Suprapubic skin (tissue), 4 donors: ENCODE measurements at regions not wholly inside any gene's neighbourhood (a gene's known extent, or its start where the extent isn't known, plus 50 kb on each side); places are given as distances from the start of the nearest gene placed in this dataset.

Experiments
- POLR2A ChIP-seq, 2 donors: fragments of 450-650 bp; IDR thresholded peaks; one replicate each; pipeline ENCODE4 v1.6.1; 2017; ENCODE audit warnings: antibody characterized with exemption in 2 of 2, mild to moderate bottlenecking in 2 of 2, moderate library complexity in 2 of 2
- POLR2AphosphoS5 ChIP-seq, 3 donors: sonication (generic); formaldehyde crosslinking; IDR thresholded peaks; one replicate each; pipeline ENCODE4 v1.6.1; 2017; ENCODE audit warnings: antibody characterized with exemption in 3 of 3
- TF ChIP-seq, protein P1 (sequence below), 2 donors: fragments of 200-600 bp in 1 of 2; fragments of 450-650 bp in 1 of 2; sonication (generic) in 1 of 2; IDR thresholded peaks; one replicate each; pipeline ENCODE4 v1.5.1; 2016 to 2019; ENCODE audit warnings: antibody characterized with exemption in 2 of 2, mild to moderate bottlenecking in 1 of 2, moderate library complexity in 1 of 2

DNA sequence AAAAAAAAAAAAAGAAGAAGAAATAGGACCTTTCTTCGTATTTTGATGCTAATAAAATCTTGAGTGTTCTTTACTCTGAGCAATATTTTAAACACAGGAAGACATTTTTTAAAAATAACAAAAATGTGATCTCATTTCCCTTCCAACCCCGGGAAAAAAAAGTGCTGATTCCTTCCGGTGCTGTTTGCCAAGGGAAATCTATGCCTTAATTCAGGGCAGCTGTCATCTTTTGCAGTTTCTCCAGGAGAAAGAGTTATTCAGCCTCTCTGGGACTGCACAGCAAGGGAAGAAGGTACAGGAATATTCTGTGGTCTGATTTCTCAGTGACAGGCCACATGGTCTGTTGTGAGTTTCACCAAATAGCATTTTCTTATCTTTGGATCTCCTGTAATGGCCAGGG is 291.9 kb upstream of the IRX1 start:
- no peak for TF ChIP-seq POLR2A (IDR thresholded peaks at IDR 0.05)
- TF ChIP-seq, protein P1, sequence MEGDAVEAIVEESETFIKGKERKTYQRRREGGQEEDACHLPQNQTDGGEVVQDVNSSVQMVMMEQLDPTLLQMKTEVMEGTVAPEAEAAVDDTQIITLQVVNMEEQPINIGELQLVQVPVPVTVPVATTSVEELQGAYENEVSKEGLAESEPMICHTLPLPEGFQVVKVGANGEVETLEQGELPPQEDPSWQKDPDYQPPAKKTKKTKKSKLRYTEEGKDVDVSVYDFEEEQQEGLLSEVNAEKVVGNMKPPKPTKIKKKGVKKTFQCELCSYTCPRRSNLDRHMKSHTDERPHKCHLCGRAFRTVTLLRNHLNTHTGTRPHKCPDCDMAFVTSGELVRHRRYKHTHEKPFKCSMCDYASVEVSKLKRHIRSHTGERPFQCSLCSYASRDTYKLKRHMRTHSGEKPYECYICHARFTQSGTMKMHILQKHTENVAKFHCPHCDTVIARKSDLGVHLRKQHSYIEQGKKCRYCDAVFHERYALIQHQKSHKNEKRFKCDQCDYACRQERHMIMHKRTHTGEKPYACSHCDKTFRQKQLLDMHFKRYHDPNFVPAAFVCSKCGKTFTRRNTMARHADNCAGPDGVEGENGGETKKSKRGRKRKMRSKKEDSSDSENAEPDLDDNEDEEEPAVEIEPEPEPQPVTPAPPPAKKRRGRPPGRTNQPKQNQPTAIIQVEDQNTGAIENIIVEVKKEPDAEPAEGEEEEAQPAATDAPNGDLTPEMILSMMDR (IDR thresholded peaks at IDR 0.05): no peak
- no peak for TF ChIP-seq POLR2AphosphoS5 (IDR thresholded peaks at IDR 0.05)
